IPS-15b (cell line): ENCODE measurements at regions not wholly inside any gene's neighbourhood (a gene's known extent, or its start where the extent isn't known, plus 50 kb on each side); places are given as distances from the start of the nearest gene placed in this dataset.

ENCODE experiments used
- H3K27me3 ChIP-seq: one replicate; pipeline ENCODE4 v1.6.1; 2013; ENCODE audit warnings: low read length; ENCODE audit not compliant: control insufficient read depth, insufficient read depth
- H3K36me3 ChIP-seq: one replicate; pipeline ENCODE4 v1.6.1; 2013; ENCODE audit warnings: low read length; ENCODE audit not compliant: control insufficient read depth, insufficient read depth
- H3K4me1 ChIP-seq: one replicate; pipeline ENCODE4 v1.6.1; 2013; ENCODE audit warnings: mild to moderate bottlenecking, low read length; ENCODE audit not compliant: control insufficient read depth, insufficient read depth
- H3K4me3 ChIP-seq: one replicate; pipeline ENCODE4 v1.5.1; 2013; ENCODE audit warnings: low read depth, low read length
- H3K9ac ChIP-seq: one replicate; pipeline ENCODE4 v1.6.1; 2013; ENCODE audit warnings: low read depth, mild to moderate bottlenecking, low read length
- H3K9me3 ChIP-seq: one replicate; pipeline ENCODE4 v1.6.1; 2013; ENCODE audit warnings: mild to moderate bottlenecking, low read length; ENCODE audit not compliant: control insufficient read depth, insufficient read depth

- H3K9me3 ChIP-seq = no peaks in the 10 kb centered on the region
- H3K4me3 ChIP-seq = no peak overlapping the region
- H3K36me3 ChIP-seq = no peaks in the 10 kb centered on the region
- no peak overlapping the region for H3K9ac ChIP-seq
- H3K4me1 ChIP-seq = no peaks in the 10 kb centered on the region
- no peaks in the 10 kb centered on the region for H3K27me3 ChIP-seq
Measured at GRCh38 chr2:2570360-2570759, 239.3 kb upstream of the MYT1L start.

GRCh38 chr2:2569836-2570235 is 238.8 kb upstream of the MYT1L start:
- Histone ChIP-seq H3K4me3 (no peak overlapping the region), H3K27me3 (no peaks in the 10 kb centered on the region), H3K4me1 (no peaks in the 10 kb centered on the region), H3K9me3 (no peaks in the 10 kb centered on the region), H3K9ac (no peak overlapping the region), H3K36me3 (no peaks in the 10 kb centered on the region)

GRCh38 chr2:2569306-2569705 is 238.2 kb upstream of the MYT1L start:
- Histone ChIP-seq H3K36me3 (no peaks in the 10 kb centered on the region), H3K9me3 (no peaks in the 10 kb centered on the region), H3K9ac (no peak overlapping the region), H3K4me1 (peaks cover 3% of the 10 kb centered on the region), H3K27me3 (no peaks in the 10 kb centered on the region), H3K4me3 (no peak overlapping the region)

- Histone ChIP-seq H3K4me3 (no peak overlapping the region), H3K4me1 (peaks cover 4% of the 10 kb centered on the region), H3K9ac (no peak overlapping the region), H3K9me3 (no peaks in the 10 kb centered on the region), H3K27me3 (no peaks in the 10 kb centered on the region), H3K36me3 (no peaks in the 10 kb centered on the region)
Measured at GRCh38 chr2:2568411-2568810, 237.3 kb upstream of the MYT1L start.

- no peaks in the 10 kb centered on the region for H3K27me3 ChIP-seq
- no peak overlapping the region for H3K9ac ChIP-seq
- H3K9me3 ChIP-seq = no peaks in the 10 kb centered on the region
- H3K4me3 ChIP-seq = no peak overlapping the region
- H3K4me1 ChIP-seq = peaks cover 4% of the 10 kb centered on the region
- H3K36me3 ChIP-seq = no peaks in the 10 kb centered on the region
Measured at GRCh38 chr2:2567776-2568175, 236.7 kb upstream of the MYT1L start.

GRCh38 chr2:2566396-2567323 is 235.6 kb upstream of the MYT1L start:
- H3K36me3 ChIP-seq = no peaks in the 10 kb centered on the region
- H3K4me1 ChIP-seq = peaks cover 4% of the 10 kb centered on the region
- H3K27me3 ChIP-seq = no peaks in the 10 kb centered on the region
- H3K4me3 ChIP-seq = no peak overlapping the region
- H3K9me3 ChIP-seq = no peaks in the 10 kb centered on the region
- no peak overlapping the region for H3K9ac ChIP-seq

- H3K9ac ChIP-seq = no peak overlapping the region
- H3K4me3 ChIP-seq = no peak overlapping the region
- no peaks in the 10 kb centered on the region for H3K9me3 ChIP-seq
- no peaks in the 10 kb centered on the region for H3K27me3 ChIP-seq
- H3K4me1 ChIP-seq = peaks cover 4% of the 10 kb centered on the region
- H3K36me3 ChIP-seq = no peaks in the 10 kb centered on the region
Measured at GRCh38 chr2:2565671-2566070, 234.6 kb upstream of the MYT1L start.

GRCh38 chr2:2564300-2565078 is 233.4 kb upstream of the MYT1L start:
- H3K9me3 ChIP-seq = no peaks in the 10 kb centered on the region
- H3K9ac ChIP-seq = no peak overlapping the region
- peak overlapping the region; percentile 8 for H3K4me3 ChIP-seq
- H3K27me3 ChIP-seq = no peaks in the 10 kb centered on the region
- H3K4me1 ChIP-seq = peaks cover 4% of the 10 kb centered on the region
- no peaks in the 10 kb centered on the region for H3K36me3 ChIP-seq

GRCh38 chr2:2563309-2563860 is 232.3 kb upstream of the MYT1L start:
- Histone ChIP-seq H3K9me3 (no peaks in the 10 kb centered on the region), H3K4me3 (no peak overlapping the region), H3K27me3 (no peaks in the 10 kb centered on the region), H3K36me3 (no peaks in the 10 kb centered on the region), H3K9ac (no peak overlapping the region), H3K4me1 (peaks cover 4% of the 10 kb centered on the region)

- Histone ChIP-seq H3K36me3 (no peaks in the 10 kb centered on the region), H3K4me1 (peaks cover 4% of the 10 kb centered on the region), H3K4me3 (no peak overlapping the region), H3K9ac (no peak overlapping the region), H3K27me3 (no peaks in the 10 kb centered on the region), H3K9me3 (no peaks in the 10 kb centered on the region)
Measured at GRCh38 chr2:2562867-2563266, 231.8 kb upstream of the MYT1L start.

GRCh38 chr2:2561346-2562095 is 230.4 kb upstream of the MYT1L start:
- no peaks in the 10 kb centered on the region for H3K36me3 ChIP-seq

More at GRCh38 chr2:2561346-2562095, 230.4 kb upstream of the MYT1L start:
- H3K27me3 ChIP-seq = no peaks in the 10 kb centered on the region
- H3K9ac ChIP-seq = no peak overlapping the region
- peaks cover 4% of the 10 kb centered on the region for H3K4me1 ChIP-seq
- H3K4me3 ChIP-seq = no peak overlapping the region
- H3K9me3 ChIP-seq = no peaks in the 10 kb centered on the region
